ENCODE measurements at regions not wholly inside any gene's neighbourhood (a gene's known extent, or its start where the extent isn't known, plus 50 kb on each side); places are given as distances from the start of the nearest gene placed in this dataset.

GRCh38 chr14:31944256-31945073, 132.6 kb upstream of the ARHGAP5 start:
- DNase-seq (ENCODE audit: low read depth), result no peak

- no peak for DNase-seq (ENCODE audit: low read depth)
Measured at GRCh38 chr14:31945074-31945613, 132.0 kb upstream of the ARHGAP5 start.

DNA sequence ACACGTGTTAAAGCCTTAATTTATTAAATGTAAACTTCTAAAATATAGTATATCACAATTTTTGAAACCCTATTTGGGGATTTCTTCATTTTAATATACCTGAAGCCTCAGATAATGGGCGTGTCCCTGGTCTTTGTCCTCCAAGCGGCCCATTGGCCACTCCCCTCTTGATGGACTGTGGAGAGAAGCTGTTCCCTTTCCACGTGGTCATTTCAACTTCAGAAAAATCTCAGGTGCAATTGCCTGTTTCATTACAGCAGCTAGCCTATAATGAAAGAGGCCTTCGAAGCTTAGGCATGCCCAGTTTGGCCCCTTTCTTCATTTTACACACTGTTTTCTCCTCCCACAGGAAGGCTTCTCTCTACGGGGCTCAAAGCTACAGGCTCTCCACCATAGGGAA, 131.4 kb upstream of the ARHGAP5 start:
- no peak for DNase-seq (ENCODE audit: low read depth)

DNA sequence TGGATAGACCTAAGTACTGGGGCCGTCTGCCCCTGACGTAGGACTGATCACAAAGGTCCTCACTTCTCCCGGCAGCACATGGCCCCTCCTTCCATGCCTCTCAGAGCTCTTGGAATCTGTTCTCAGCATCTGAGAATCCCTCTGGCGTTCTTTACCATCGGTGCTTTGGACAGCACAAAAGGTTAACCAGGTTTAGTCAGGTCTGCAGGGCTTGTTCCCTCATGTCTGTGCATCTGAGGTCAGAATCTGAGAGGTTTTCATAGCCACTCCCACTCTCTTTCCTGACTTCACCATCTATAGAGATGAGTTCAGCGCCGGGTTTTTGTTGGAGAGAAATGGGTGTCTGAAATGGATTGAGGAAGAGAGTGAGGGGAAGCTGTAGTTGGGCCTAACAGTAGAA, 130.0 kb upstream of the ARHGAP5 start:
- DNase-seq (ENCODE audit: low read depth), result no peak

DNA sequence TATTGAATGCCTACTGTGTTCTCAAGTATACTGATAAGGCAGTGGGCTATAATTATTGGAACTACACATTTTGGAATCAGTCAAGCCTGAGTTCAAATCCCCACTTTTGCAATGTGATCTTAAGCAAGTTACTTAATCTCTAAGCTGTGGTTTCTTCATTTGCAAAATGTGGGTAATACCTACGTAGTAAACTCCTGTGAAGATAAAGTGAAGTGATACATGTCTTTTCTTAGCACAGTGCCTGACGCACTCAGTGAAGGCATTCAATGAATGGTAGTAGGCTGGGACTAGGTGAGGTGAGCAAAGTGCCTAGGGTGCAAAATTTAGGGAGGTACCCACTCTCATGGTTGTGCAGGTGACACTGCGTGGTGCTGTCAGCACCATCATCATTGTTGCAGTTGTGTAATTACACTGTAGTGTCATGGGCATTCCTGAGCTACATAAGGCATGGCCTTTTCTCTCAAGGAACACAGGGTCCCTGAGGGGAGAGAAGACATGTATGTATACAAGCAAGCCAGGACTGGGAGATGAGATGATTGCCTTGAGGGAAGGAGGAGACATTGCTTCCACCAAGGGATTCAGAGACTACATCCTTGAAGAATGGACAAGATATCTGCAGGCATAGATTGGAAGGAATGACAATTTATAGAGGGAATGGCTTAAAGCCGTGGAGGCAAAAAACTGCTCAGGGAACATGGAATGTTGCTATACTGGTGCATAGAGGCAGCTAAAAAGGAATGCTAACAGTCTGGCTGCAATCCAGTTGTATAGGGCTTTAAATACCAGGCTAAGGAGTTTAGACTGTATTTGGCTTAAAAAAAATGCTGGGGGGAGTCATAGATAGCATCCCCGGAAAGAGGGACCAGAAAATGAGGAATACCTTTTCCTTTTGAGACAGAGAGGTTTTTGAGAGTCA, 129.2 kb upstream of the ARHGAP5 start:
- no peak for DNase-seq (ENCODE audit: low read depth)

- DNase-seq (ENCODE audit: low read depth), result no peak
Measured at GRCh38 chr14:31949709-31950108, 127.4 kb upstream of the ARHGAP5 start.

DNA sequence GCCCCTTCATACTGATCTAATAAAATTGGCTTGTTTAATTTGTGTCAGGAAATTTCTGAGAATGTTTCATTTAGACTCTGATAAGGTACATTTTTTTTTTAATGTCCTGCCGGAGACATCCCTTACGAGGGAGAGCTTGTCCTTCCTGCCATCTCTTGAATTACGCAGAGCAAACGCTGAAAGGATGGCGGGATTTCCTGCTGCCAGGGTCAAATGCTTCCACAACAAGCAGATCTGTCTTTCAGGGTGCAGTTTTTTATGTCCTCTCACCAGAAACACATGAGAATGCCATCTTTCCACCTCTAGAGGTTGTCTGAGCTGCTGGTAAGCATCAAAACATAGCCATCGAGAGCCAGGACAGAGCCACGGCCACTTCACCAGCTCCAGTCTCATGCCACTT, 126.8 kb upstream of the ARHGAP5 start:
- DNase-seq (ENCODE audit: low read depth), result no peak

- DNase-seq (ENCODE audit: low read depth), result no peak
Measured at GRCh38 chr14:31950764-31951637, 126.1 kb upstream of the ARHGAP5 start.

DNA sequence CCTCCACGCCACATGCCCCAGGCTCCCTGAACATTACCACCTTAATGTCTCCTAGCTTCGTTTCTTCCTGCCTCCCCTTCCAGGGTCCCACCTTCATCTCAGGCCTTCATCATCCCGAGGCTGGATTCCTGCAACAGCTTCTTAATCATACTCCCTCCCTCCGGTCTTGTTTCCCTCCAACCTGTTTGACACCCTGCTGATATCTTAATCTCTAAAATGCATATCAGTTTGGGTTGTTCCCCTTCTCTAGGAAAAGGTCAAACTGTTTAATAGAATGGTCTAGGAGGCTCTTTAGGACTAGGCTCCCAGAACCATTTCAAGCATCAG, 125.5 kb upstream of the ARHGAP5 start:
- no peak for DNase-seq (ENCODE audit: low read depth)

DNA sequence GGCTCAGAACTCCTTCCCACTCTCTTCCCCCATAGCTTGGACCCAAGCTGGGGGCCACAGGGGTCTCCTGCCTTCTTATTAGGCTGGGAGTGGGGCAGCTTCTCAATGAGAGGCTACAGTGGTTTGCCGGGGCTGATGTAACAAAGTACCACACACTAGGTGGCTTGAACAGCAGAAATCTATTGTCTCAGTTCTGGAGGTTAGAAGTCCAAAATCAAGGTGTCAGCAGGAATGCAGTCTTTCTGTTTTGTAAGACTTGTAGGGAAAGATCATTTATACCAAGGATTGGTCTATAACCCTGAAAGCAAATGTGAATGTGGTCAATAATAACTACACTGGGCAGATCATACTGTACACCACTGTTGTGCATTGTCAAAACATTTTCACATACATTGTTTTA, 124.5 kb upstream of the ARHGAP5 start:
- DNase-seq (ENCODE audit: low read depth), result no peak

DNA sequence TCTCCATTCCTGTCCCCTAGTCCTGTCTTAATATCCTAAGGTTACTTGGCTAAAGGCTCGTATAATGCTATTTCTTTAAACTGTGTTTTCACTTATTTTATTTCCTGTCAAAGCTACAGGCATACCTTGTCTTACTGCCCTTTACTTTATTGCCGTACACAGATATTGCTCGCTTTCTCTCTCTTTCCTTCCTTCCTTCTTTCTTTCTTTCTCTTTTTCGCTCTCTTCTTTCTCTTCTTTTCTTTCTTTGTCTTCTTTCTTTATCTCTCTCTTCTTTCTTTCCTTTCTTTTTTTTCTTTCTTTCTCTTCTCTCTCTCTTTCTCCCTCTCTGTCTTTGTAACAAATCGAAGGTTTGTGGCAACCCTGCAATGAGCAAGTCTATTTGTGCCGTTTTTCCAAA, 123.9 kb upstream of the ARHGAP5 start:
- DNase-seq (ENCODE audit: low read depth), result no peak

DNA sequence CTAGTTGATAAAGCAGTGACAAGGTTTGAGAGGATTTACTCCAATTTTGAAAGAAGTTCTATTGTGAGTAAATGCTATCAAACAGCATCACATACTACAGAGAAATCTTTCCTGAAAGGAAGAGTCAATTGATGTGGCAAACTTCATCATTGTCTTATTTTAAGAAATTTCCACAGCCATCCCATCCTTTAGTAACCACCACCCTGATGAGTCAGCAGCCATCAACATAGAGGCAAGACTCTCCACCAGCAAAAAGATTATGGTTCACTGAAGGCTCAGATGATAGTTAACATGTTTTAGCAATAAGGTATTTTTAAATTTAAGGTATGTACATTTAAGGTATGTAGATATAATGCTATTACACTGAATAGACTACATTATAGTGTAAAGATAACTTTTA, 122.1 kb upstream of the ARHGAP5 start:
- DNase-seq (ENCODE audit: low read depth), result no peak

DNA sequence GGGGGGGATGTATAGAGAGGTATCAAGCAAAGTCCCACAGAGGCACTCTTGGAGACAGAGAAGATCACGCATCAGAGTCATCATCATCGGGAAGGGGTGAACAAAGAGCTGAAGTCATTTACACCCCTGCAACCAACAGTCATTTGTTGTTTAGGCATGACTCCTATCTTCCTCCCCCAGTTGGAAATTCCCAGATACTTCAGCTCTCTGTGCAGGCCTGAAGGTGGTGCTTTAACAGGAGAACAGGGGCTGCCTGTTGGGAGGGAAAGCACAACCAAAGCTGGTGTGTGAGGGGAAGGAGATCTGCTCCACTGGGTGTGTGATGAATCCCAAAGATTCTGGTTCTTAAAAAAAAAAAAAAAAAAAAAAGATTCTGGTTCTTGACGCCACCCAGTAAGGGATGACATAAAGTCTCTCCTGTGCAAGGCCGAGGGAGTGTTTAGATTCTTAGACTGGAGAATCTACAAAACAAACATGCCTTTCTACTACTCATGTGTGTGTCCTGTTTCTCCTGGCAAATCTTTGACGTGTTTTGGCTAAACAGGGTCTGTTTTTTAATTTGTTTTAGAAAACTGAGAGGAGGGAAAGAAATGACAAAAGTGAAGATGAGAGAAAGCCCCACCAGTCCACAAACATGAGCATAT, 121.0 kb upstream of the ARHGAP5 start:
- no peak for DNase-seq (ENCODE audit: low read depth)

DNA sequence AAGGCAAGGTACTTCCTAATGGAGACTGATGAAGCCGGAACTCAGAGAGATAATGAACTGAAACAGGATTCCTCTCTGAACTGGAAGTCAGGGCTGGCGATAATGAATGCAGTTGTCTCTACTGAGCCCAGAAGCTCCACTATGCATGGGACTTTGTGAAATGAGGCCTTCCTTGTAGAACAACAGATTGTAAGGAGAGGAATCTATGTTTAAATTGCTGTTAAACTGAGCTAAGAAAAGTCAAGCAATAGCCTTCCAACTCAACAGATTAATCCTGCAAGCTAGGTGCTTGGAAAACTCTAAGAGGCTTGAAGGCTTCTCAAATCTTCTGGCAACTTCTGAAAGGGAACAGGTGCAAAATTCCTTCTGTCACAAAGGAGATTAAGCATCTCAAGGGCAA, 119.5 kb upstream of the ARHGAP5 start:
- no peak for DNase-seq (ENCODE audit: low read depth)

- no peak for DNase-seq (ENCODE audit: low read depth)
Measured at GRCh38 chr14:31960039-31960438, 117.1 kb upstream of the ARHGAP5 start.

- DNase-seq (ENCODE audit: low read depth), result no peak
Measured at GRCh38 chr14:31961896-31962295, 115.2 kb upstream of the ARHGAP5 start.

GRCh38 chr14:31962920-31963319, 114.2 kb upstream of the ARHGAP5 start:
- DNase-seq (ENCODE audit: low read depth), result no peak

DNA sequence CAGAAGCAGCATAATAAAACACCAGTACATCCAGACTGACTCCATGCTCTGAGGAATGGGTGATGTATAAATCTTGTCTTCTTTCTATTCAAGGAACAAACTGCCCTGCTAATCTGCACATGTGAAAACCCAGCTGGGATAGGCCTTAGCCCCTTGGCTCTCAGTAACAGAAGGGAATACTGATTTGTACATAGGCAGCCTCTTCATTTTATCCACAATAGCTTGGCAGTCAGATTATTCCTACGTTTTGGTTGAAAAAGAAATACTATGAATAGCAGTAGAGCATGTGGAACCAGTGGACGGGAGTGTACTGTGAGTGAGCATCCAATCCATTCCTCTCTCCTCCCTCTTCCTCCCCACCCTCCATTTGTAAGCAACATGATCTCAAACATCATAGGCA, 113.5 kb upstream of the ARHGAP5 start:
- no peak for DNase-seq (ENCODE audit: low read depth)

DNA sequence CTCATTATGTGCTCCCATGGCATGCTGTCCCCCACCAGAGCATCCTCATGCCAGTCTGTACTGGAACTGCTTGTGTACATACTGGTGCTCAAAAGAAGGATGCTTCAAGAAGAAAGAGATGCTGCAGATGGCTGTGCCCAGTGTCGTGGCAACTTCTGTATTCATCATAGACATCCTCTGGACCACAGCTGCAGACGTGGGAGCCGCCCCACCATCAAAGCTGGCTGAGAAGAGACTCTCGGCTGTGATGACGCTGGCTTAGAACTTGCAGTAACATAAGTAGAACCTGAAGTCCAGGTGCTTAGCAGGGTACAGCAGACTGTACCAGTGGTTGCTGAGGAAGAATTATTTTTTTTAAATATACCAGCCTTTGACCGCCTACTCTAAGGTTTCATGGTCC, 112.6 kb upstream of the ARHGAP5 start:
- DNase-seq (ENCODE audit: low read depth), result no peak

GRCh38 chr14:31965071-31965734, 111.9 kb upstream of the ARHGAP5 start:
- DNase-seq (ENCODE audit: low read depth), result no peak
